GM12892 (cell line): ENCODE measurements at regions not wholly inside any gene's neighbourhood (a gene's known extent, or its start where the extent isn't known, plus 50 kb on each side); places are given as distances from the start of the nearest gene placed in this dataset.
"Not testable (repeated sequence)": the region's sequence is repeated elsewhere in the genome, so short reads cannot be mapped to it uniquely, and the experiment has no call there.

Experiments used
- POLR2A ChIP-seq: IDR thresholded peaks from 2 replicates; pipeline ENCODE4 v1.6.1; 2011; ENCODE audit warnings: low read depth, low read length, control low read depth
- POLR2AphosphoS5 ChIP-seq: IDR thresholded peaks from 2 replicates; pipeline ENCODE4 v1.6.1; 2011; ENCODE audit warnings: low read depth, low read length, control low read depth

- not testable (repeated sequence) for TF ChIP-seq POLR2A, POLR2AphosphoS5
Observed at GRCh38 chr2:111452208-111452607, 331.5 kb downstream of the BCL2L11 start.
